ENCODE measurements at regions not wholly inside any gene's neighbourhood (a gene's known extent, or its start where the extent isn't known, plus 50 kb on each side); places are given as distances from the start of the nearest gene placed in this dataset.

DNA sequence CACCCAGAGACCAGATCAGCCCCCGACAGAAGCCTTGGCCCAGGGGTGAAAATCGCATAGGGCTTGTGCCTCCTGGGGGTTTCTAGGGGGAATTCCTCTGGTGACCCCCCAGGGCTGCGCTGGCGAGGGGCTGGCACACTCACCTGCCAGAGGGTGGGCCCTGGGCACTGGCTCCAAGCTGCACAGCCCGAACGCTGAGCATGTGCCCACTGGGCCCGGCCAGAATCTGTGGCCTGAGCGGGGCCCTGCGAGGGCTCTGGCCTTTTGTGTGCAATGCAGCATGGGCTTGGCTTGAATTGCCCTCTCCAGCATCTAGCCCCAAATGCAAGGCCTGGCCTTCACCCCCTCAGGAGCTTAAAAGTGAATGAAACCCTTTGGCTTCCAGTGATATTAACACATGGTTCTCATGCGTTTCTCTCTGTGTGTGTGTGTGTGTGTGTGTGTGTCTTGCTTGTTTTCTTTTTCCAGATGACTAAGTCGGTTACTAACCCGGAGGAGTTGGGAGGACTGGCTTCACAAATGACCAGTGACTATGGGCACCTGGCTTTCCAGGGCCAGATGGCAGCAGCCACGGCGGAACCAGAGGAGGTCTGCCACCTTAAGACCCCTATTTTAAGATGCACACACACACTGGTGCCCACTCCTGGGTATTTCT, 259.1 kb upstream of the TPM1 start:
- TF ChIP-seq, protein P1, sequence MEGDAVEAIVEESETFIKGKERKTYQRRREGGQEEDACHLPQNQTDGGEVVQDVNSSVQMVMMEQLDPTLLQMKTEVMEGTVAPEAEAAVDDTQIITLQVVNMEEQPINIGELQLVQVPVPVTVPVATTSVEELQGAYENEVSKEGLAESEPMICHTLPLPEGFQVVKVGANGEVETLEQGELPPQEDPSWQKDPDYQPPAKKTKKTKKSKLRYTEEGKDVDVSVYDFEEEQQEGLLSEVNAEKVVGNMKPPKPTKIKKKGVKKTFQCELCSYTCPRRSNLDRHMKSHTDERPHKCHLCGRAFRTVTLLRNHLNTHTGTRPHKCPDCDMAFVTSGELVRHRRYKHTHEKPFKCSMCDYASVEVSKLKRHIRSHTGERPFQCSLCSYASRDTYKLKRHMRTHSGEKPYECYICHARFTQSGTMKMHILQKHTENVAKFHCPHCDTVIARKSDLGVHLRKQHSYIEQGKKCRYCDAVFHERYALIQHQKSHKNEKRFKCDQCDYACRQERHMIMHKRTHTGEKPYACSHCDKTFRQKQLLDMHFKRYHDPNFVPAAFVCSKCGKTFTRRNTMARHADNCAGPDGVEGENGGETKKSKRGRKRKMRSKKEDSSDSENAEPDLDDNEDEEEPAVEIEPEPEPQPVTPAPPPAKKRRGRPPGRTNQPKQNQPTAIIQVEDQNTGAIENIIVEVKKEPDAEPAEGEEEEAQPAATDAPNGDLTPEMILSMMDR (conservative IDR thresholded peaks at IDR 0.05), result no peak
- no peak for TF ChIP-seq ZFX (IDR thresholded peaks at IDR 0.05)
